K562 (cell line): ENCODE measurements at regions not wholly inside any gene's neighbourhood (a gene's known extent, or its start where the extent isn't known, plus 50 kb on each side); places are given as distances from the start of the nearest gene placed in this dataset.

Experiments
- ATAC-seq: fragments of 200-7000 bp; cut with Tn5 transposase; 3 replicates; pipeline ENCODE4 v1.9.1; 2020; ENCODE audit warnings: moderate library complexity
- BruUV-seq: library from RNA; stranded (reverse); fragments of 400-500 nt; replicated peaks from 2 replicates; lab custom pipeline; 2021; lab: Mats Ljungman, UMichigan
- CTCF ChIA-PET: fragments of 300-600 bp; formaldehyde crosslinking; extraction: SDS; loops from one replicate; lab custom pipeline; 2021; ENCODE audit warnings: low intra/inter-chr PET ratio; lab: Yijun Ruan, JAX
- POLR2A ChIA-PET: fragments of 300-600, 350-650 bp; sonication (Branson Sonifier 250); formaldehyde crosslinking; extraction: SDS; loops from one replicate; lab custom pipeline; 2021; ENCODE audit warnings: antibody characterized with exemption, inconsistent platforms; lab: Yijun Ruan, JAX
- DNase-seq, 4 experiments: peaks; one replicate each; pipeline versions ENCODE4 v3.0.0 to v3.0.0-alpha.2; 2011 to 2018; ENCODE audit warnings: low spot score in 3 of 4, mixed read lengths in 3 of 4; ENCODE audit errors: extremely low read depth in 1 of 4
- FAIRE-seq: peaks from 2 replicates; lab custom pipeline; 2011; peaks lifted over from hg19 to GRCh38; lab: Jason Lieb, UNC
- H2AFZ ChIP-seq: 2 replicates; pipeline ENCODE4 v1.6.0; 2011; ENCODE audit warnings: low read depth, low read length, control low read depth, inconsistent platforms
- H3K27ac ChIP-seq: fragments of 200-600 bp; 3 replicates; pipeline ENCODE4 v1.8.0; 2011; ENCODE audit warnings: low read depth, mild to moderate bottlenecking, control low read depth, inconsistent platforms, low read length, moderate library complexity, mixed read lengths; ENCODE audit errors: extremely low read depth
- H3K27me3 ChIP-seq, 2 experiments: fragments of 300-600 bp in 1 of 2; 2 replicates in 1 of 2; 3 replicates in 1 of 2; pipeline versions ENCODE4 v1.6.0 to v1.8.0; 2011; ENCODE audit warnings: inconsistent platforms in 2 of 2, low read length in 2 of 2, mild to moderate bottlenecking in 1 of 2, mixed read lengths in 1 of 2, moderate library complexity in 1 of 2; ENCODE audit not compliant: control insufficient read depth in 2 of 2, insufficient read depth in 2 of 2
- H3K36me3 ChIP-seq: fragments of 300-600 bp; 3 replicates; pipeline ENCODE4 v1.8.0; 2011; ENCODE audit warnings: mild to moderate bottlenecking, low read length, inconsistent platforms; ENCODE audit not compliant: control insufficient read depth, insufficient read depth
- H3K4me1 ChIP-seq, 2 experiments: fragments of 200-600 bp in 1 of 2; replicated peaks in 1 of 2; 2 replicates in 1 of 2; 3 replicates in 1 of 2; pipeline versions ENCODE4 v1.5.1 to v1.8.0; 2011; ENCODE audit warnings: inconsistent platforms in 2 of 2, low read length in 2 of 2, mild to moderate bottlenecking in 1 of 2, mixed read lengths in 1 of 2, moderate library complexity in 1 of 2; ENCODE audit not compliant: control insufficient read depth in 2 of 2, insufficient read depth in 2 of 2
- H3K4me2 ChIP-seq: 2 replicates; pipeline ENCODE4 v1.6.1; 2011; ENCODE audit warnings: low read length, control low read depth, inconsistent platforms, mixed read lengths; ENCODE audit not compliant: insufficient read depth
- H3K4me3 ChIP-seq: fragments of 200-600 bp; sonication (generic), shearing (Covaris generic); 2 replicates; pipeline ENCODE4 v1.5.1; 2016; ENCODE audit warnings: control low read depth, inconsistent platforms
- H3K79me2 ChIP-seq: fragments of 200-600 bp; 3 replicates; pipeline ENCODE4 v1.8.0; 2011; ENCODE audit warnings: low read length, inconsistent platforms; ENCODE audit not compliant: control insufficient read depth, insufficient read depth
- H3K9ac ChIP-seq, 2 experiments: 2 replicates each; pipeline versions ENCODE4 v1.6.0 to v1.6.1; 2011; ENCODE audit warnings: low read depth in 2 of 2, low read length in 2 of 2, control low read depth in 1 of 2, inconsistent platforms in 1 of 2, mild to moderate bottlenecking in 1 of 2, mixed read lengths in 1 of 2; ENCODE audit not compliant: insufficient read depth in 1 of 2
- H3K9me1 ChIP-seq: one replicate; pipeline ENCODE4 v1.6.0; 2011; ENCODE audit warnings: inconsistent platforms, mild to moderate bottlenecking, low read length, moderate library complexity; ENCODE audit not compliant: control insufficient read depth, insufficient read depth
- H3K9me3 ChIP-seq: replicated peaks from 2 replicates; pipeline ENCODE4 v1.5.1; 2011; ENCODE audit warnings: low read depth, low read length, inconsistent platforms; ENCODE audit not compliant: control insufficient read depth, insufficient read depth
- H4K20me1 ChIP-seq: replicated peaks from 2 replicates; pipeline ENCODE4 v1.6.1; 2011; ENCODE audit warnings: low read length, inconsistent platforms, mixed read lengths; ENCODE audit not compliant: control insufficient read depth, insufficient read depth
- ARID4B ChIP-seq: sonication (generic); formaldehyde crosslinking; IDR thresholded peaks from 2 replicates; pipeline ENCODE4 v1.8.0; 2022; ENCODE audit warnings: mild to moderate bottlenecking, missing genetic modification reagents
- ARNT ChIP-seq, 2 experiments: fragments of 450-650 bp; IDR thresholded peaks; 2 replicates each; pipeline ENCODE4 v1.6.1; 2016; ENCODE audit warnings: mild to moderate bottlenecking in 1 of 2
- ATF1 ChIP-seq, 2 experiments: fragments of 450-650 bp in 1 of 2; IDR thresholded peaks; 2 replicates each; pipeline ENCODE4 v1.6.1; 2016; ENCODE audit warnings: missing compliant biosample characterization in 1 of 2, missing genetic modification characterization in 1 of 2
- E4F1 ChIP-seq: fragments of 250-450 bp; sonication (Bioruptor Pico); IDR thresholded peaks from 2 replicates; pipeline ENCODE4 v1.5.0; 2021; ENCODE audit warnings: mild to moderate bottlenecking, borderline replicate concordance
- ESRRA ChIP-seq: fragments of 450-650 bp; IDR thresholded peaks from 2 replicates; pipeline ENCODE4 v1.6.1; 2014; ENCODE audit warnings: low read depth, mild to moderate bottlenecking, moderate library complexity, borderline replicate concordance
- HDAC2 ChIP-seq: fragments of 450-650 bp; IDR thresholded peaks from 2 replicates; pipeline ENCODE4 v1.6.1; 2016; ENCODE audit warnings: mild to moderate bottlenecking
- PTBP1 ChIP-seq: fragments of 200-400 bp; formaldehyde crosslinking; IDR thresholded peaks from 2 replicates; pipeline ENCODE4 v1.6.1; 2017; ENCODE audit warnings: low read depth, low read length
- PTTG1 ChIP-seq: fragments of 450-650 bp; IDR thresholded peaks from 2 replicates; pipeline ENCODE4 v1.6.1; 2016; ENCODE audit warnings: low read depth, mild to moderate bottlenecking, missing genetic modification characterization, missing compliant biosample characterization
- SRF ChIP-seq, 2 experiments: fragments of 250-450, 450-650 bp in 1 of 2; sonication (Bioruptor Pico) in 1 of 2; sonication (generic) in 1 of 2; formaldehyde crosslinking; IDR thresholded peaks; 2 replicates each; pipeline versions ENCODE4 v1.5.0 to v1.5.1; 2020 to 2022; ENCODE audit warnings: mild to moderate bottlenecking in 1 of 2, missing genetic modification reagents in 1 of 2
- SRSF7 ChIP-seq: fragments of 200-400 bp; formaldehyde crosslinking; optimal IDR thresholded peaks from 2 replicates; pipeline ENCODE3; 2017; ENCODE audit warnings: mild to moderate bottlenecking, low read depth, low read length
- TAF1 ChIP-seq: IDR thresholded peaks from 2 replicates; pipeline ENCODE4 v1.6.1; 2011; ENCODE audit warnings: mild to moderate bottlenecking, low read length, moderate library complexity; ENCODE audit not compliant: insufficient read depth, control insufficient read depth, severe bottlenecking; ENCODE audit errors: extremely low read depth
- ZNF780A ChIP-seq: fragments of 250-450 bp; sonication (Bioruptor Pico); IDR thresholded peaks from 2 replicates; pipeline ENCODE4 v1.5.0; 2021; ENCODE audit warnings: mild to moderate bottlenecking
- in situ Hi-C: fragments of 300-500 bp; cut with MboI; formaldehyde crosslinking; loops from 4 replicates; pipeline ENCODE4 v1.15.0; 2018; ENCODE audit warnings: inconsistent platforms, mixed read lengths
- intact Hi-C: fragments of 100-400 bp; cut with micrococcal nuclease; formaldehyde crosslinking; loops from 2 replicates; pipeline ENCODE4 v1.14.2; 2022
- TF ChIP-seq, protein P1 (sequence below): fragments of 200-800 bp; sonication (Bioruptor generic); IDR thresholded peaks from 2 replicates; pipeline ENCODE4 v1.6.1; 2017; ENCODE audit warnings: missing genetic modification characterization, missing compliant biosample characterization
- TF ChIP-seq, protein P2 (sequence below): sonication (generic); formaldehyde crosslinking; IDR thresholded peaks from 2 replicates; pipeline ENCODE4 v1.5.0; 2020; ENCODE audit warnings: missing genetic modification reagents

DNA sequence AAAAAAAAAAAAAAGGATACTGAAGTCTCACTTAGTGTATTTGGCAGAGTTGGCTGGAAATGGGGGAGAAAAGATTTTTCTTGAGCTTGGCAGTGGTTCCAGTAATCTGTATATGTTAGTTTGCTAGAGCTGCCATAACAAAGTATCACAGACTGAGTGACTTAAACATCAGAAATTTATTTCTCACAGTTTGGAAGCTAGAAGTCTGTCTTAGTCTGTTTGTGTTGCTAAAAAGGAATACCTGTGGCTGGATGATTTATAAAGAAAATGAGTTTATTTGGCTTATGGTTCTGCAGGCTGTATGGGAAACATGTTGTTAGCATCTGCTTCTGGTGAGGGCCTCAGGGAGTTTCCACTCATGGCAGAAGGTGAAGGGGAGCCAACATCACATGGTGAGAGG is 89.6 kb upstream of the CEP78 start:
- no peak for FAIRE-seq
- Histone ChIP-seq H3K4me2 (no peak overlapping the region), H3K27me3 (peaks cover 0 to 9% of the 10 kb centered on the region in 2 experiments; a peak in 1 of 5 replicates), H2AFZ (no peak overlapping the region), H3K9ac (no peak overlapping the region), H3K27ac (no peak overlapping the region), H3K4me1 (no peaks in the 10 kb centered on the region; a peak in 1 of 5 replicates), H3K9me3 (no peaks in the 10 kb centered on the region), H3K4me3 (no peak overlapping the region), H4K20me1 (no peaks in the 10 kb centered on the region), H3K36me3 (no peaks in the 10 kb centered on the region), H3K79me2 (no peaks in the 10 kb centered on the region), H3K9me1 (no peaks in the 10 kb centered on the region)
- ChIA-PET POLR2A (interaction anchor here (0.9 kb wide), 1 partner anchor 143 kb away, joined by 3 read pairs; no protein-coding TSS in a partner anchor), CTCF (no interaction called here)
- DNase-seq: no peak
- in situ Hi-C loops (no loop called here), intact Hi-C loops (no loop called here)
- ATAC-seq: no peak
- BruUV-seq: no TSS peak
- TF ChIP-seq ESRRA (no peak), ARID4B (CRISPR knock-in tag) (no peak), HDAC2 (no peak), ARNT (IDR thresholded peaks at IDR 0.05) (no peak), TAF1 (no peak), SRF (CRISPR knock-in tag; IDR thresholded peaks at IDR 0.05) (no peak), PTTG1 (tag) (no peak), PTBP1 (no peak), ZNF780A (no peak), SRSF7 (no peak), E4F1 (no peak), ATF1 (CRISPR knock-in tag; IDR thresholded peaks at IDR 0.05) (no peak), ATF1 (tag; IDR thresholded peaks at IDR 0.05) (no peak)
- TF ChIP-seq, protein P1, sequence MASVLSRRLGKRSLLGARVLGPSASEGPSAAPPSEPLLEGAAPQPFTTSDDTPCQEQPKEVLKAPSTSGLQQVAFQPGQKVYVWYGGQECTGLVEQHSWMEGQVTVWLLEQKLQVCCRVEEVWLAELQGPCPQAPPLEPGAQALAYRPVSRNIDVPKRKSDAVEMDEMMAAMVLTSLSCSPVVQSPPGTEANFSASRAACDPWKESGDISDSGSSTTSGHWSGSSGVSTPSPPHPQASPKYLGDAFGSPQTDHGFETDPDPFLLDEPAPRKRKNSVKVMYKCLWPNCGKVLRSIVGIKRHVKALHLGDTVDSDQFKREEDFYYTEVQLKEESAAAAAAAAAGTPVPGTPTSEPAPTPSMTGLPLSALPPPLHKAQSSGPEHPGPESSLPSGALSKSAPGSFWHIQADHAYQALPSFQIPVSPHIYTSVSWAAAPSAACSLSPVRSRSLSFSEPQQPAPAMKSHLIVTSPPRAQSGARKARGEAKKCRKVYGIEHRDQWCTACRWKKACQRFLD (CRISPR knock-in tag): no peak
- TF ChIP-seq, protein P2, sequence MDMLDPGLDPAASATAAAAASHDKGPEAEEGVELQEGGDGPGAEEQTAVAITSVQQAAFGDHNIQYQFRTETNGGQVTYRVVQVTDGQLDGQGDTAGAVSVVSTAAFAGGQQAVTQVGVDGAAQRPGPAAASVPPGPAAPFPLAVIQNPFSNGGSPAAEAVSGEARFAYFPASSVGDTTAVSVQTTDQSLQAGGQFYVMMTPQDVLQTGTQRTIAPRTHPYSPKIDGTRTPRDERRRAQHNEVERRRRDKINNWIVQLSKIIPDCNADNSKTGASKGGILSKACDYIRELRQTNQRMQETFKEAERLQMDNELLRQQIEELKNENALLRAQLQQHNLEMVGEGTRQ (CRISPR knock-in tag): no peak
